ENCODE measurements at regions not wholly inside any gene's neighbourhood (a gene's known extent, or its start where the extent isn't known, plus 50 kb on each side); places are given as distances from the start of the nearest gene placed in this dataset.
A peak's percentile ranks its signal among the peaks of the same experiment; 100 is the strongest.

GRCh38 chr4:128572778-128573241, 236.7 kb upstream of the JADE1 start:
- Histone ChIP-seq H3K36me3 (ENCODE audit: control insufficient read depth in 2 of 3, insufficient read depth in 3 of 3, low read length in 3 of 3) (no peaks in the 10 kb centered on the region), H3K27ac (ENCODE audit: low read depth in 2 of 2, low read length in 2 of 2) (peak overlapping the region; percentile 81 to 94), H3K27me3 (ENCODE audit: control insufficient read depth, insufficient read depth, low read length) (no peaks in the 10 kb centered on the region), H3K4me3 (ENCODE audit: low read length in 3 of 3) (peak overlapping the region in 1 of 3 donors; percentile 14), H3K9me3 (ENCODE audit: control insufficient read depth in 2 of 3, insufficient read depth in 1 of 3, low read length in 3 of 3) (no peaks in the 10 kb centered on the region), H3K4me1 (ENCODE audit: control insufficient read depth in 2 of 3, insufficient read depth in 2 of 3, low read depth in 1 of 3, low read length in 3 of 3) (peaks cover 0 to 39% (median 29%) of the 10 kb centered on the region in 3 donors), H3K9ac (ENCODE audit: low read length in 3 of 3) (peak overlapping the region in 1 of 3 donors; percentile 47)
- intact Hi-C loops (cut with DNase I), result no loop called here
- peak in 1 of 5 donors; percentile 45 for DNase-seq
- no peak for FAIRE-seq
- no peak for TF ChIP-seq CTCF (IDR thresholded peaks at IDR 0.05; ENCODE audit: borderline replicate concordance, extremely low read depth, insufficient read depth)

- Histone ChIP-seq H3K9ac (ENCODE audit: low read length in 3 of 3) (no peak overlapping the region), H3K27ac (ENCODE audit: low read depth in 2 of 2, low read length in 2 of 2) (no peak overlapping the region), H3K4me3 (ENCODE audit: low read length in 3 of 3) (no peak overlapping the region), H3K9me3 (ENCODE audit: control insufficient read depth in 2 of 3, insufficient read depth in 1 of 3, low read length in 3 of 3) (no peaks in the 10 kb centered on the region), H3K27me3 (ENCODE audit: control insufficient read depth, insufficient read depth, low read length) (no peaks in the 10 kb centered on the region), H3K4me1 (ENCODE audit: control insufficient read depth in 2 of 3, insufficient read depth in 2 of 3, low read depth in 1 of 3, low read length in 3 of 3) (peaks cover 0 to 39% (median 29%) of the 10 kb centered on the region in 3 donors), H3K36me3 (ENCODE audit: control insufficient read depth in 2 of 3, insufficient read depth in 3 of 3, low read length in 3 of 3) (no peaks in the 10 kb centered on the region)
- intact Hi-C loops (cut with DNase I), result no loop called here
- no peak for TF ChIP-seq CTCF (IDR thresholded peaks at IDR 0.05; ENCODE audit: borderline replicate concordance, extremely low read depth, insufficient read depth)
- DNase-seq, result peak in 1 of 5 donors; percentile 35
- peak; percentile 97 for FAIRE-seq
Measured at GRCh38 chr4:128571747-128572146, 237.8 kb upstream of the JADE1 start.

- Histone ChIP-seq H3K36me3 (ENCODE audit: control insufficient read depth in 2 of 3, insufficient read depth in 3 of 3, low read length in 3 of 3) (no peaks in the 10 kb centered on the region), H3K4me3 (ENCODE audit: low read length in 3 of 3) (no peak overlapping the region), H3K9me3 (ENCODE audit: control insufficient read depth in 2 of 3, insufficient read depth in 1 of 3, low read length in 3 of 3) (no peaks in the 10 kb centered on the region), H3K27me3 (ENCODE audit: control insufficient read depth, insufficient read depth, low read length) (no peaks in the 10 kb centered on the region), H3K4me1 (ENCODE audit: control insufficient read depth in 2 of 3, insufficient read depth in 2 of 3, low read depth in 1 of 3, low read length in 3 of 3) (peaks cover 0 to 39% (median 29%) of the 10 kb centered on the region in 3 donors), H3K9ac (ENCODE audit: low read length in 3 of 3) (no peak overlapping the region), H3K27ac (ENCODE audit: low read depth in 2 of 2, low read length in 2 of 2) (peak overlapping the region in 1 of 2 donors; percentile 62)
- FAIRE-seq (no peak), DNase-seq (no peak)
- TF ChIP-seq CTCF (IDR thresholded peaks at IDR 0.05; ENCODE audit: borderline replicate concordance, extremely low read depth, insufficient read depth), result no peak
- intact Hi-C loops (cut with DNase I), result no loop called here
Measured at GRCh38 chr4:128570387-128570975, 239.0 kb upstream of the JADE1 start.
